Mucosa of gallbladder (tissue), 1 donor: ENCODE measurements at regions not wholly inside any gene's neighbourhood (a gene's known extent, or its start where the extent isn't known, plus 50 kb on each side); places are given as distances from the start of the nearest gene placed in this dataset.

ENCODE experiments used
- DNase-seq: peaks from one replicate; pipeline ENCODE4 v3.0.0-alpha.2; 2020; ENCODE audit warnings: low spot score
- donor health status: DM: no; HTN: no; CAD: no.

DNA sequence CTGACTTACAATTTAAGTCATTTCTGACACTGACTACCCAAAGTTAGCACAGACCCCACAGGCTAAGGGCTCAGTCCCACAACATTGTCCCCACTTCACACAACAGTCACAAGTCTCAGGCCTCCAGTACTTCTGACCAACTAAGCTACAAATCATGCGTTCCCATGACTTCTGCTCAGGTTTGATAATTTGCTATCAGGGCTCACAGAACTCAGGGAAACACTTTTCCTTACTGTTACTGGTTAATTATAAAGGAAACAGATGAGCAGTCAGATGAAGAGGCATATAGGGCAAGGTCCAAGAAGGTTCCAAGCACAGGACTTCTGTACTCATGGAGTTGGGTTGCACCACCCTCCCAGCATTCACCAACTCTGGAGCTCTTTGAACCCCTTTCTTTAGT lies 151.2 kb upstream of the TNR start:
- DNase-seq, result no peak

- no peak for DNase-seq
Measured at GRCh38 chr1:175893192-175893591, 149.8 kb upstream of the TNR start.

- DNase-seq, result no peak
Measured at GRCh38 chr1:175892686-175893085, 149.3 kb upstream of the TNR start.

DNA sequence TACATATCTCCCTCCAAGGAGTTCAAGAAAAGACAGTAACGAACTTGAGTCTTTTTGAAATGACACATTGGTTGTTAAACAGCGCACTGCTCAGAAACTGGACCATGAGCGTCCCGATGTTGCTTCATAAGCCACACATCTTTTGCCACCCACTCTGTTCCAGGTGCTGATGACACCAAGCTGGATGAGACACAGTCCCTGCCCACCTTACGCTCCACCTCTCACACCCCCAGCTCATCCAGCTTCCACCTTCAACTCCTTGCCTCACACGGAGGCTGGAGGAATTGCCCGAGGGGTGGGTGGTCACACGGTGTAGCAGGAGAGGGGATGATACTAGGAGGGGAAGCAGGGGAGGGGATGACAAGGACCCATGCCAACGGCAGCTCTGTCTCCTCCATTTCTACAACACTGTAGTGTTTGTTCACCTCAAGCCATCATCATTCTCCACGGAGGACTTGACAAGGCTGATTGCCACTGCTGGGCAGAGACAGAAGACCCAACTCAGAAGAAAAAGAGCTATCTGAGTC lies 148.5 kb upstream of the TNR start:
- DNase-seq, result no peak

DNA sequence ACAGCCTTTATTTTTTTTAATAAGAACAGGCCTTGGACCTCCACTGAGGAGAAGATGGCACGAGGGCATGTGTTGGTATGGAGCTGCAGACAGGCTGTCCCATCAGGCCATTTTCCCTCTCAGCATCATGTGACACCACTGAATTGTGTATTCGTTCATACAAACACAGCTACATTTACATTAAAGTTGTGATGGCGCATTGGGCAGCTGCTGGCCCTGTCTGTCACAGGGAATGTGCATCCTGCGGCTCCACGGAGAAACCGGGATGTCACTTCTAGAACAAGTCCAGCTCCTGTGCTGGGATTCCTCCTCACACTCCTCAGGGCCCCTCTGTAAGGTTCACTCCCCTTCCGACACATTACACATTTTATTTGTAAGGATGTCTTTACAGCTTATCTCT lies 147.6 kb upstream of the TNR start:
- DNase-seq, result no peak

DNA sequence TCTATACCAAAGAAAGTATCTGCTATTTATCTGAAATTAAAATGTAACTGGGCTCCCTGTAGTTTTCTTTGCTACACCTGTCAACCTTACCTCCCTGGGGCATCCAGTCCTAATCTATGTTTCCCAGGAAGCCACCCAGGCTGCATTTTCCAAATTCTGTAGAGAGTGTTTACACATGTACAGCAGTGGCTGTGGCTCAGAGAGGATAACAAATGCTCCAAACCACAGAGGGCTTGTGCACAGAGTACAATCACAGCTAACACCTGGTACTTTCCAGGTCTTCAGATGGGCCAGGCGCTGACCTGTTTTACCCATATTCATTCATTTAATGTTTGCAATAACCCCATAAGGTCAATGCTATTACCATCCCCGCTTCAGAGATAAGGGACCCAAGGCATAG lies 146.5 kb upstream of the TNR start:
- no peak for DNase-seq

DNA sequence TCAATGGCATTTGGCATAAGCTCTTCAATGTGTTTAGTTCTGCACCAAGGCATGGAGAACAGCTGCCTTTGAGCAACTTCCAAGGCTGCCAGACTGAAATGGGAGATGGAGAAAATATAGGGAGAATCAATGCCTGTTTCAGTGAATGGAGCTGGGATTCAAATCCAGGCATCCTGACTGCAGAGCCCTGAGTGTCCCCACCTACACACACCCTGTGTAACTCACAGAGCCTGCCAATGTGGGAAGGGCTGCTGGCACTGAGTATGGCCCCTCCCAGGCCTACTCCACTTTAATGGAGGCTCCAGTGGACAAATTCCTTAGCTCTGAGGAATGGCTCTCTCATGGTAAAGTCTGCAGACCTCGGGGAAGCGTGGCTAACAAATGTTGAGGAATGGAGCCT lies 145.6 kb upstream of the TNR start:
- no peak for DNase-seq

- DNase-seq, result peak; percentile 56
Measured at GRCh38 chr1:175887981-175888428, 144.6 kb upstream of the TNR start.

DNA sequence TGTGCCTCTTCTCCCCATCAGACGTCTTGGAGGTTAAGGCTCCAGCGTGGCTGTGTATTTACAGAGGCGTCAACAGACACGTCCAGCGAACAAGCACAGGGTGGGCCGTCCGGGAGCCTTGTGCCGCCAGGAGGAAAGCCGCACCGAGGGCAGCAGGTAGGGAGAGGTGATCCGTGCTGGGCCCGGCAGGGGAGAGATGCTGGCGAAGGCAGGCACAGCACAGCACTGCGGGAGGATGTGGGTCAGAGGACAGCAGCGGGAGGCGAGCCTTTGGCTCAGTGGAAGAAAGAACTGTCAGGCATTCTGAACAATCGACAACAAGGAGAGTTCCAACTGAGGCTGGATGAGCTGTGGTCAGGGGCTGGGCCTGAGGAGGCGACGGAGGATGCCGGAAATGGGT lies 144.1 kb upstream of the TNR start:
- no peak for DNase-seq

DNA sequence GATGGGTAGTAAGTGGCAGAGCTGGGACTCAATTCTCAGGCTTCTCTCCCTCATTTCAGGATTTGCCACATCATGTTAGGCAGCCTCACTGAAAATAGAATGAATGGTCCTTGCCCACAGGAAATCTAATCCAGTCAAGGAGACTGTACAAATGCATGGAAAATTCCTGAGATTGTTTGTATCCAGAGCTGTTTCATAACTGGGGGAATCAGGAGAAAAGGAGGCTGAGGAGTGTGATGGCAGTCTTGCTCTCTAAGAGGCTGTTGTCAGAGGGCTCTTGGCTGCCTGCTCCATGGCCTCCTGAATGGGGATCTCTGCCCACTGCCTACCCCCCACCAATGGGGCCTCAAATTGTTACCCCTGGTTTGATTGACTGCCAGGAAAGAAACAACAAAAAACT lies 141.9 kb upstream of the TNR start:
- no peak for DNase-seq

DNA sequence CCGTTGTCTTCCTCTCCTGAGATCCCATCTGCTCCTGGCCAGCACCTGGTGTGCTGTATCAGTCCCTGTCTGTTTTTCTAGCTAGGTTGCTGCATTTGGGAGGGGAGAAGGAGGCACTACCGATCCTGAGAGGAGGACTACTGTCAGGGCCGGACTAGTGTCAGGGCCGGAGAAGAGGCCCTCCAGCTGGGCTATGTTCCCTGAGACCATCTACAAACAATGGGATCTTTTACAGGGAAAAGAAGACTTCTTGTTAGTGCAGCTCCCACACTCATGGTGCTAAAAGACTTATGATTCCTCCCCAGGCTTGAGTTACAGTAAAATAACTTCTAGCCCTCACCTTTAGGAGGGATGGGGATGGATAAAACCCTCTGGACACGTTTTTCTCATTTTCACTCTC lies 141.0 kb upstream of the TNR start:
- DNase-seq, result no peak

DNA sequence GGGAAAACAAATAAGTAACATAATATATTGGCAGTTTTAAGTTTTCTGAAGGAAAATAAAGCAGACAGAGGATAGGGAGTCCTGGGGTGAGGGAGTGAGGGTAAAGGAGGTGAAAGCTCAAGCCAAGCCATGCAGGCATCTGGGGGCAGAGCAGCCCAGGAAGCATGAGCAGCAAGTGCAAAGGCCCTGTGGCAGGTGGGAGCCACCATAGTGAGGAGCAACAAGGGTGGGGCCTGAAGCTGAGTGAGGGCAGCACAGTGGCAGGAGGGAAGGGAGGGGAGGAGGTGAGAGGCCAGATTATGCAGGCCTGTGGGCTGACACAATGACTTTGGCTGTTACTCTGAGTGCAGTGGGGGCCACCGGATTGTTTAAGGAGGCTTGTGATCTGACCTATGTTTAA lies 138.8 kb upstream of the TNR start:
- no peak for DNase-seq

DNA sequence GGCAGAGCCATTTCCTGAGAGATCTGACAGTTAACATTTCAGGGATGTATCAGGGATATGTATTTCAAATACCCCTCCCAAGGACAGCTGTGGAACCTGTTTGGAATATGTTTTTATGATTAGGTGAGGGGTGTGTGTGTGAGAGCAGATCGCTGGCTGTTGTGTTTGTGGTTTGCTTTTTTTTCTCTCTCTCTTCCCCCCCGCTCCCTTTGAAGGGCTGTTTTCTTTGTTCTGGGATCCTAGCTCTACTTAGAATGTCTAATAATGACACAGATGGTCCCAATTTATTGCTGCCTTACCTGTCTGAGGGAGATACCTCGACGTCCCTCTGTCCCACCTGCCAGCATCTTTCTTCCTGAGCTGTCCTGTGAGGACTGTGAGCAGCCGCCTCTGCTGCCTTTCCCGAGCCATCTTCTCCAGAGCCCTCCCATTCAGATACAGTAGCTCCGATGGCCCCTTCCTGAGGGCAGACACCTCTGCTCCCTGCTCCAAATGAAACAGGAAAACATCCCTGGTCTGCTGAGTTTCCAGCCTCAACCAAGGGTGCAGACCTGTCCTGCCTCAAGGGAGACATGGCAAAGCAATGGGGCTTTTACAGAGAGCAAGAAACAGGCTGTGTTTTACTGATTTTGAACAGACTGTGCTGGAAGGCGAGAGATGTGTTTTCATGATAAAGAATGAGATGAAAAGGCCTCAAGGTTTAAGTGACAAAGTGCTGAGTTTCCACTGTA lies 138.0 kb upstream of the TNR start:
- DNase-seq, result no peak

DNA sequence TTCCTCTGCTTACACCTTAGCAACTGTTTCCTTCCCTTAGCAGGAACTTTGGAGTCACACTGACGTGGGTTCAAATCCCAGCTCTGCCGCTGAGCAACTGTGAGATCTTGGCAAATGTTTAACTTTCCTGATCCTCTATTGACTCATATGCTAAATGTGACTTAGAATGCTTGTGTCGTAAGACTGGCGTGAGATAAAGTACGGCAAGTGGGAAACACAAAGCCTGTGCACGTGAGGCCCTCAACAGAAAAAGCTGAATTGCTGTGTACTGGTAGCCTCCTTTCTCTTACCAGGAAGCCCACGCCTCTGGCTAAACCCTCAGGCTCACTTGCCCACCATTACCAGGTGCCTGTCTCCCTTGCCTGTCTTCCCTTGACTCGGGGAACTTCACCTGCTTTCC lies 135.4 kb upstream of the TNR start:
- no peak for DNase-seq

- DNase-seq, result no peak
Measured at GRCh38 chr1:175877939-175878737, 134.7 kb upstream of the TNR start.

GRCh38 chr1:175875556-175875955 lies 132.2 kb upstream of the TNR start:
- DNase-seq, result no peak

GRCh38 chr1:175874081-175874480 lies 130.7 kb upstream of the TNR start:
- DNase-seq, result no peak

DNA sequence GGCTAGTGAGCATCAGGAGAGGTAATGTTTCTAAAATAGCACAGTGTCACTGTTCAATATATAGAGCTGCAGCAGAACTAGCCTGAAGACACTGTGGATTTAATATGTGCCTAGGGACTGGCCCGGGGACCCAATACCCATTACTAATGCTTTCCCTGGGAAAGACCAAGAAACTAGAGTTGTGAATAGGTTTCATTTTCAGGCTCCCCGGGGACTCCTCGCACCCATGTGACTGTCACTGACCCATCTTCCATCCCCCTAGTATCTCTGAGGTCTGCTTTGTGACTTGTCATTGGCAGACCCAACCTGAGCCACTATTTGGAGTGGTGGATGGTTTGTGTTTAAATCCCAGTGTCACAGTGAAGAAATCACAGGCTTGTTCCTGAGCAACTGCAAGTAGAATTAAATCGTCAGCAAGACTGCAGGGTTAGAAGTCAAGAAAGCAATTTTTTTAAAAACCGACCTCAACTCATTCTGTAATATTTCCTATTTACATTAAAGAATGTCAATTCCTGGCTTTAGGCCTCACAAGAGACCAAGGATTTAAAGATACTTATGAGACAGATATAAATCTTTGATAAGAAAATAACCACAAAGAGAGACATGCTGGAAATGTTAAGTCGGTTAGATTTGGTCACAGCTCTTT lies 130.0 kb upstream of the TNR start:
- DNase-seq, result no peak

GRCh38 chr1:175872588-175872987 lies 129.2 kb upstream of the TNR start:
- no peak for DNase-seq

GRCh38 chr1:175871647-175872046 lies 128.3 kb upstream of the TNR start:
- DNase-seq, result no peak

DNA sequence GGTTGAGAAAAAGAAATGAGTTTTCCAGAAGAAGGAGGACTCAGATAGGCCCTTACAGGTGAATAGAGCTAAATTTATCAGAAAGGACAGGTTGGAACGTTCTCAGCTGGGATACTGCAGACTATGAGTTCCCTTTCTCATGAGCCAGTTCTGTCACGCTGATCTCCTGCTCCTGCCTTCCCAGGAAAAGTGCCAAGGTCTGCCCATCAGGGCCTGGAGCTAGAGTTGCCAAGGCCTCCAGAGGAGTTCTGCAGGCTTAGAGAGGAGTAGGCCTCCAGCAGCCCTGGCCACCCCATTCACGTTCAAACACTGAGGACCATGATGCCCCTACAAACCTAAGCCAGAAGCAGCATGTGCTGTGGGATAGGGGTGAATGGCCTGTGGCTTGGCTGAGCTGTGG lies 126.8 kb upstream of the TNR start:
- no peak for DNase-seq

GRCh38 chr1:175866776-175867175 lies 123.4 kb upstream of the TNR start:
- no peak for DNase-seq
